ENCODE measurements at regions not wholly inside any gene's neighbourhood (a gene's known extent, or its start where the extent isn't known, plus 50 kb on each side); places are given as distances from the start of the nearest gene placed in this dataset.

DNA sequence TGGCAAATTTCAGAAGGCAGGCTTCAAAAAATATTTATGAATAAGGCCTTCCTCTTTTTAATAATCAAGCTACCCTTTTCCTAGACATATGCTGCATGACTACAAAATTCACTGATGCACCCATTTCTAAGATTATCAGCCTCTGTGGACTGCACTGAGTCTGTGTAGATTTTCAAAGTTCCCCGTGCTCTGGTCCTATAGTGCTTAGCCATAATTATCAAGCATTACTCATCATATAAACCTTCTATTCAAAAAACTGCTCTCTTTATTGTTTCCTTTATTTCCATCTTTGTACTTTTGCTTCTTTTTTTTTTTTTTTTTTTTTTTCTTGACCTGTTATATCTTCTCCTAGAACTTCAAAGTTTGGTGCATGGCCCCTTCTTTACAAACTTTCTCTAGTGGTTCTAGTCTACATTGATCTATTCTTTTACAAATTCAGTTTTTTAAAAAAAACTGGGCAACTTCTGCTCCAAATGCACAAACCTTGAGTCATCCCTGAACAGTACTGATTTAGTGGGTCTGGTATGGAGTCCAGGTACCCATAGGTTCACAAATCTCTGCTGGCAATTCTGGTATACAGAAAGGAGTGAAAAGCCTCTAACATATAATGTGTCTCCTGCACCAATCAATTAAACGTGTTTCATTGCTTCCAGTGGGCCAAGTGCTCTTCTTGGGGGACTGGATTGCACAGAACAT, 481.9 kb downstream of the NUP35 start:
- DNase-seq (ENCODE audit: low read depth, low spot score), result no peak
- H3K9me1 ChIP-seq (replicated peaks; ENCODE audit: control insufficient read depth, extremely low read depth, insufficient read depth, low read length), result no peaks in the 10 kb centered on the region
- no peak for FAIRE-seq
- no peak overlapping the region for H2AFZ ChIP-seq (ENCODE audit: low read depth, low read length)
- TF ChIP-seq MYC (IDR thresholded peaks at IDR 0.05; ENCODE audit: low read depth, low read length), result no peak
- no peak for TF ChIP-seq POLR2AphosphoS5 (IDR thresholded peaks at IDR 0.05; ENCODE audit: insufficient read depth, low read depth, low read length)
- TF ChIP-seq FOS (IDR thresholded peaks at IDR 0.05; ENCODE audit: borderline replicate concordance, insufficient read depth, low read length), result no peak
- TF ChIP-seq, protein P1, sequence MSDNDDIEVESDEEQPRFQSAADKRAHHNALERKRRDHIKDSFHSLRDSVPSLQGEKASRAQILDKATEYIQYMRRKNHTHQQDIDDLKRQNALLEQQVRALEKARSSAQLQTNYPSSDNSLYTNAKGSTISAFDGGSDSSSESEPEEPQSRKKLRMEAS (IDR thresholded peaks at IDR 0.05; ENCODE audit: insufficient read depth, insufficient read length), result no peak
- no peak for TF ChIP-seq GATA2 (IDR thresholded peaks at IDR 0.05; ENCODE audit: insufficient read depth, insufficient read length, low read depth, low read length)
- no peak for TF ChIP-seq JUN (IDR thresholded peaks at IDR 0.05; ENCODE audit: borderline replicate concordance, insufficient read depth, insufficient read length, low read depth)
- TF ChIP-seq EZH2 (IDR thresholded peaks at IDR 0.05; ENCODE audit: borderline replicate concordance, low read depth, low read length, severe bottlenecking), result no peak
- no peak for TF ChIP-seq POLR2A (IDR thresholded peaks at IDR 0.05; ENCODE audit: low read depth, low read length)
- TF ChIP-seq, protein P2, sequence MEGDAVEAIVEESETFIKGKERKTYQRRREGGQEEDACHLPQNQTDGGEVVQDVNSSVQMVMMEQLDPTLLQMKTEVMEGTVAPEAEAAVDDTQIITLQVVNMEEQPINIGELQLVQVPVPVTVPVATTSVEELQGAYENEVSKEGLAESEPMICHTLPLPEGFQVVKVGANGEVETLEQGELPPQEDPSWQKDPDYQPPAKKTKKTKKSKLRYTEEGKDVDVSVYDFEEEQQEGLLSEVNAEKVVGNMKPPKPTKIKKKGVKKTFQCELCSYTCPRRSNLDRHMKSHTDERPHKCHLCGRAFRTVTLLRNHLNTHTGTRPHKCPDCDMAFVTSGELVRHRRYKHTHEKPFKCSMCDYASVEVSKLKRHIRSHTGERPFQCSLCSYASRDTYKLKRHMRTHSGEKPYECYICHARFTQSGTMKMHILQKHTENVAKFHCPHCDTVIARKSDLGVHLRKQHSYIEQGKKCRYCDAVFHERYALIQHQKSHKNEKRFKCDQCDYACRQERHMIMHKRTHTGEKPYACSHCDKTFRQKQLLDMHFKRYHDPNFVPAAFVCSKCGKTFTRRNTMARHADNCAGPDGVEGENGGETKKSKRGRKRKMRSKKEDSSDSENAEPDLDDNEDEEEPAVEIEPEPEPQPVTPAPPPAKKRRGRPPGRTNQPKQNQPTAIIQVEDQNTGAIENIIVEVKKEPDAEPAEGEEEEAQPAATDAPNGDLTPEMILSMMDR (IDR thresholded peaks at IDR 0.05; ENCODE audit: extremely low read depth in 1 of 2, insufficient read depth in 1 of 2, low read depth in 1 of 2, low read length in 2 of 2), result no peak
- no TSS peak for BruUV-seq (replicated peaks)
- intact Hi-C loops (cut with micrococcal nuclease), result no loop called here
- dilution Hi-C loops (cut with MboI; ENCODE audit: extremely low pct_ligation_motif_present, low sequenced_read_pairs), result no loop called here
- H3K9ac ChIP-seq (replicated peaks; ENCODE audit: extremely low read depth, insufficient read depth, low read length), result no peak overlapping the region
- H4K20me1 ChIP-seq (replicated peaks; ENCODE audit: control insufficient read depth, extremely low read depth, insufficient read depth, low read length), result no peaks in the 10 kb centered on the region
- H3K4me2 ChIP-seq (ENCODE audit: insufficient read depth, low read length), result no peak overlapping the region
- no peaks in the 10 kb centered on the region for H3K27me3 ChIP-seq (ENCODE audit: control insufficient read depth in 2 of 2, insufficient read depth in 2 of 2, low read length in 2 of 2)
- no peak overlapping the region for H3K27ac ChIP-seq (ENCODE audit: insufficient read depth, low read depth, low read length)
- H3K79me2 ChIP-seq (ENCODE audit: control insufficient read depth, insufficient read depth, low read length), result no peaks in the 10 kb centered on the region
- ChIA-PET CTCF (no interaction called here), POLR2A (no interaction called here)
- no peak overlapping the region for H3K4me3 ChIP-seq (replicated peaks in 1 of 3; ENCODE audit: insufficient read depth in 1 of 3, low read depth in 1 of 3, low read length in 3 of 3)
- H3K36me3 ChIP-seq (ENCODE audit: control insufficient read depth in 2 of 2, extremely low read depth in 1 of 2, insufficient read depth in 2 of 2, low read length in 2 of 2), result no peaks in the 10 kb centered on the region
- H3K9me3 ChIP-seq (replicated peaks; ENCODE audit: control insufficient read depth, insufficient read depth, low read length), result peaks cover under 1% of the 10 kb centered on the region
- H3K4me1 ChIP-seq (ENCODE audit: control insufficient read depth, extremely low read depth, insufficient read depth, low read length), result no peaks in the 10 kb centered on the region

All from endothelial cell of umbilical vein (primary cell).